ENCODE measurements at regions not wholly inside any gene's neighbourhood (a gene's known extent, or its start where the extent isn't known, plus 50 kb on each side); places are given as distances from the start of the nearest gene placed in this dataset.

GRCh38 chr12:67879937-67880336 is 109.3 kb upstream of the IFNG-AS1 start:
- TF ChIP-seq, protein P1, sequence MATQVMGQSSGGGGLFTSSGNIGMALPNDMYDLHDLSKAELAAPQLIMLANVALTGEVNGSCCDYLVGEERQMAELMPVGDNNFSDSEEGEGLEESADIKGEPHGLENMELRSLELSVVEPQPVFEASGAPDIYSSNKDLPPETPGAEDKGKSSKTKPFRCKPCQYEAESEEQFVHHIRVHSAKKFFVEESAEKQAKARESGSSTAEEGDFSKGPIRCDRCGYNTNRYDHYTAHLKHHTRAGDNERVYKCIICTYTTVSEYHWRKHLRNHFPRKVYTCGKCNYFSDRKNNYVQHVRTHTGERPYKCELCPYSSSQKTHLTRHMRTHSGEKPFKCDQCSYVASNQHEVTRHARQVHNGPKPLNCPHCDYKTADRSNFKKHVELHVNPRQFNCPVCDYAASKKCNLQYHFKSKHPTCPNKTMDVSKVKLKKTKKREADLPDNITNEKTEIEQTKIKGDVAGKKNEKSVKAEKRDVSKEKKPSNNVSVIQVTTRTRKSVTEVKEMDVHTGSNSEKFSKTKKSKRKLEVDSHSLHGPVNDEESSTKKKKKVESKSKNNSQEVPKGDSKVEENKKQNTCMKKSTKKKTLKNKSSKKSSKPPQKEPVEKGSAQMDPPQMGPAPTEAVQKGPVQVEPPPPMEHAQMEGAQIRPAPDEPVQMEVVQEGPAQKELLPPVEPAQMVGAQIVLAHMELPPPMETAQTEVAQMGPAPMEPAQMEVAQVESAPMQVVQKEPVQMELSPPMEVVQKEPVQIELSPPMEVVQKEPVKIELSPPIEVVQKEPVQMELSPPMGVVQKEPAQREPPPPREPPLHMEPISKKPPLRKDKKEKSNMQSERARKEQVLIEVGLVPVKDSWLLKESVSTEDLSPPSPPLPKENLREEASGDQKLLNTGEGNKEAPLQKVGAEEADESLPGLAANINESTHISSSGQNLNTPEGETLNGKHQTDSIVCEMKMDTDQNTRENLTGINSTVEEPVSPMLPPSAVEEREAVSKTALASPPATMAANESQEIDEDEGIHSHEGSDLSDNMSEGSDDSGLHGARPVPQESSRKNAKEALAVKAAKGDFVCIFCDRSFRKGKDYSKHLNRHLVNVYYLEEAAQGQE (IDR thresholded peaks at IDR 0.05; ENCODE audit: insufficient read depth in 1 of 2, low read depth in 2 of 2, low read length in 2 of 2): no peak
- TF ChIP-seq SIN3A (IDR thresholded peaks at IDR 0.05; ENCODE audit: borderline replicate concordance, insufficient read depth, low read length): no peak
- TF ChIP-seq TAF1 (IDR thresholded peaks at IDR 0.05; ENCODE audit: borderline replicate concordance, insufficient read depth, low read length): no peak
- TF ChIP-seq FOXP2 (optimal IDR thresholded peaks at IDR 0.05; ENCODE audit: borderline replicate concordance, extremely low read depth, extremely low read length, insufficient read depth): no peak
- TF ChIP-seq POLR2AphosphoS5 (IDR thresholded peaks at IDR 0.05; ENCODE audit: low read depth, low read length): no peak

DNA sequence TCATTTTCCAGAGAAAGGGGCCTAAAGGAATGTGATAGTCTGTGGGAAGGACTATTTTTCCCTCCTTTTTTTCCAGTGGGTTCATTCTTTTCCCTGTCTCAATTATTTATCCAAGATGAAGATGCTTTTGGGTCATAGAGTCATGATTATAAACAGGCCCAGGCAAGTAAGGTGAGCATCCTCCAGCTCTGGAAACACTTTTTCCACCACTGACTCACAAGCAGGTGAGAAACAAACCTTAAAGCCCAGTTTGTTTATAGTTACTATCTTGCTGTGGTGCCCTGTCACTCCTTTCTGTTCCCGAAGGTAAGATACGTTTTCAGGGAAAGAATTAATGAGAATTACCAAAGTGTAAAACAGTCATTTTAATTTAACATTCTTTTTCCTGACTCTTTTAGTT is 107.7 kb upstream of the IFNG-AS1 start:
- TF ChIP-seq FOXP2 (optimal IDR thresholded peaks at IDR 0.05; ENCODE audit: borderline replicate concordance, extremely low read depth, extremely low read length, insufficient read depth) (no peak), SIN3A (IDR thresholded peaks at IDR 0.05; ENCODE audit: borderline replicate concordance, insufficient read depth, low read length) (no peak), POLR2AphosphoS5 (IDR thresholded peaks at IDR 0.05; ENCODE audit: low read depth, low read length) (no peak), TAF1 (IDR thresholded peaks at IDR 0.05; ENCODE audit: borderline replicate concordance, insufficient read depth, low read length) (no peak)
- TF ChIP-seq, protein P1 (IDR thresholded peaks at IDR 0.05; ENCODE audit: insufficient read depth in 1 of 2, low read depth in 2 of 2, low read length in 2 of 2): no peak

- TF ChIP-seq SIN3A (IDR thresholded peaks at IDR 0.05; ENCODE audit: borderline replicate concordance, insufficient read depth, low read length): no peak
- TF ChIP-seq FOXP2 (optimal IDR thresholded peaks at IDR 0.05; ENCODE audit: borderline replicate concordance, extremely low read depth, extremely low read length, insufficient read depth): no peak
- TF ChIP-seq TAF1 (IDR thresholded peaks at IDR 0.05; ENCODE audit: borderline replicate concordance, insufficient read depth, low read length): no peak
- no peak for TF ChIP-seq POLR2AphosphoS5 (IDR thresholded peaks at IDR 0.05; ENCODE audit: low read depth, low read length)
- TF ChIP-seq, protein P1 (IDR thresholded peaks at IDR 0.05; ENCODE audit: insufficient read depth in 1 of 2, low read depth in 2 of 2, low read length in 2 of 2): no peak
Observed at GRCh38 chr12:67884596-67884995, 104.7 kb upstream of the IFNG-AS1 start.

DNA sequence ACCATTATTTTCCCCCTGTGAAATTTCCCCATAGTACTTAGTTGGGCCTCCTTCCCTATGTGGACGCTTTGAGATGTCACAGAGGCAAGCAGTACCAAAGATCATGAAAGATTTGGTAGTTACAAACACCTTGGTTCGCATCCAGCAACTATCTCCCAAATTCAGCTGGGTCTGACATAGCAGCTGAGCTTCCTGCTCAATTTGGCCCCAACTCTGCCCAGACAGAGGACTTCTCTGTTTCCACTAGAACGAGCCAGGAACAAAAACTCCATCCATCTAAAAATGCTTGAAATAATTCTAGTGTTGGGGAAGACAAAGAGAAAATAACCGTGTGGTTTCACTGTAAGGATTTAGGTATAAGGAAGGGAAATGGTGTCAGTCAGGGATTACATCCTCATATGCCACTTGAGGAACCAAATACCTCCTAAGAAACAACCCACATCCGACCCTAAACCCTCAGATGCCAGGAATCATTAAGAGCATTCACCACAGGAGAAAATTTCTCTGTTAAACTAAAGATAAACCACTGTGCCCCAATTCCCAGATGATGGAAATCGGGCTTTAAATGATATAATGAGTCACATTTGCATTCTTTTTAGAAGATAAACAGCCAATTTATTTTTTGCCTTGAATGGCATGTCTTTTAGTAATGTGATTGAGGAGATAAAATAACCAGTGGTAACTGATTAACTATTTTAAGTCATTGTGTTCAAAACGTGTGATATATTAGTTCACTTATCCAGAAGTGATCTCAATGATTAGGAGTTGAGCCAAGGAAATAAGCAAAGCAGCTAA is 103.7 kb upstream of the IFNG-AS1 start:
- TF ChIP-seq POLR2AphosphoS5 (IDR thresholded peaks at IDR 0.05; ENCODE audit: low read depth, low read length) (no peak), TAF1 (IDR thresholded peaks at IDR 0.05; ENCODE audit: borderline replicate concordance, insufficient read depth, low read length) (no peak), SIN3A (IDR thresholded peaks at IDR 0.05; ENCODE audit: borderline replicate concordance, insufficient read depth, low read length) (no peak), FOXP2 (optimal IDR thresholded peaks at IDR 0.05; ENCODE audit: borderline replicate concordance, extremely low read depth, extremely low read length, insufficient read depth) (no peak)
- TF ChIP-seq, protein P1 (IDR thresholded peaks at IDR 0.05; ENCODE audit: insufficient read depth in 1 of 2, low read depth in 2 of 2, low read length in 2 of 2): no peak
